Muscle layer of colon (tissue), 2 donors: ENCODE measurements at regions not wholly inside any gene's neighbourhood (a gene's known extent, or its start where the extent isn't known, plus 50 kb on each side); places are given as distances from the start of the nearest gene placed in this dataset.
A peak's percentile ranks its signal among the peaks of the same experiment; 100 is the strongest.

Experiments
- H3K27ac ChIP-seq: one replicate; pipeline ENCODE4 v1.7.0; 2013; ENCODE audit warnings: low read depth, mild to moderate bottlenecking, low read length, moderate library complexity
- H3K27me3 ChIP-seq, 2 donors: one replicate each; pipeline ENCODE4 v1.7.0; 2013; ENCODE audit warnings: low read length in 2 of 2, mild to moderate bottlenecking in 2 of 2; ENCODE audit not compliant: insufficient read depth in 2 of 2, control insufficient read depth in 1 of 2
- H3K36me3 ChIP-seq: one replicate; pipeline ENCODE4 v1.7.0; 2013; ENCODE audit warnings: mild to moderate bottlenecking, low read length; ENCODE audit not compliant: insufficient read depth
- H3K4me1 ChIP-seq: one replicate; pipeline ENCODE4 v1.7.0; 2013; ENCODE audit warnings: mild to moderate bottlenecking, low read length; ENCODE audit not compliant: insufficient read depth
- H3K4me3 ChIP-seq, 2 donors: one replicate each; pipeline ENCODE4 v1.7.0; 2013; ENCODE audit warnings: low read length in 2 of 2, low read depth in 1 of 2, mild to moderate bottlenecking in 1 of 2, moderate library complexity in 1 of 2
- H3K9ac ChIP-seq: one replicate; pipeline ENCODE4 v1.7.0; 2013; ENCODE audit warnings: low read length
- H3K9me3 ChIP-seq: one replicate; pipeline ENCODE4 v1.7.0; 2013; ENCODE audit warnings: mild to moderate bottlenecking, low read length
- donor health status: abdominal sarcoma.
- donor health status: Adenocarcinoma of cecum.

DNA sequence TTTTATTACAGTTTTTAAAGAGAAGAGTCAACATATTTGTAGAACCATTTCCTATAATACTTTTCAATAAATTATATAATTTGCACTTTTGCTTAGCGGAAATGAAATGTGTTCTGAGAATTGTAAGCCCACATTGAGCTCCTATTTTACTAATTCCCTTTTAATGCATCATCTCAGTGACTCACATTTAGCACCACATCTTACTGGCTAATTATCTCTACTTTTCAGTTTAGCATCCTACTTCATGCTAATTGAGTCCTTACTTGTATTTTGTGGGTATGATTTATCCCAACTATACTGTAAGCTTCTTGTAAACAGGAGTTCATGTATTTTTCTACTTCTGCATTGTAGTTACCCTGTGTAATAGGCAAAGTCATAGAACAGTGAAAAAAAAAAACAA lies 67.5 kb downstream of the TMX1 start:
- H3K4me1 ChIP-seq = peaks cover 22% of the 10 kb centered on the region
- no peaks in the 10 kb centered on the region for H3K36me3 ChIP-seq
- no peaks in the 10 kb centered on the region for H3K9me3 ChIP-seq
- H3K9ac ChIP-seq = no peak overlapping the region
- H3K4me3 ChIP-seq = no peak overlapping the region
- H3K27ac ChIP-seq = no peak overlapping the region
- H3K27me3 ChIP-seq = no peaks in the 10 kb centered on the region

DNA sequence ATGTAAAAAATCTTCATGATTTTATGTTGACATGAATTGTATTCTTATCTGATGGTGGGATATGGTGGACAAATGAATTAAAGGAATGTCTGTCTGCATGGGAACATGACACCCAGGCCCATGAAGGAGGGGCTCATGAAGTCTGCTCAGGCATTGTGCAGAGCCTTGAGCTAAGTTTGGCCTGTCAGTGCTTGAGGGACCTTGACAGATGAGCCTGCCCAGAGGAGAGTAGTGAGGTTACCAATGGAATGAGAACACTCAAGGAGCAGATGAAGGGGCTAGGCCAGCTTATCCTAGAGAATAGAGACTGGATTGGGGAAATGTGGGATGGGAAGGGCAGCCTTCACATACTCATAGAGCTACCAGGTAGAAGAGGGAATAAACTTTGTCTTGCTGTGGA lies 68.8 kb downstream of the TMX1 start:
- Histone ChIP-seq H3K27me3 (no peaks in the 10 kb centered on the region), H3K36me3 (no peaks in the 10 kb centered on the region), H3K4me3 (no peak overlapping the region), H3K27ac (no peak overlapping the region), H3K4me1 (peaks cover 20% of the 10 kb centered on the region), H3K9me3 (no peaks in the 10 kb centered on the region), H3K9ac (no peak overlapping the region)

DNA sequence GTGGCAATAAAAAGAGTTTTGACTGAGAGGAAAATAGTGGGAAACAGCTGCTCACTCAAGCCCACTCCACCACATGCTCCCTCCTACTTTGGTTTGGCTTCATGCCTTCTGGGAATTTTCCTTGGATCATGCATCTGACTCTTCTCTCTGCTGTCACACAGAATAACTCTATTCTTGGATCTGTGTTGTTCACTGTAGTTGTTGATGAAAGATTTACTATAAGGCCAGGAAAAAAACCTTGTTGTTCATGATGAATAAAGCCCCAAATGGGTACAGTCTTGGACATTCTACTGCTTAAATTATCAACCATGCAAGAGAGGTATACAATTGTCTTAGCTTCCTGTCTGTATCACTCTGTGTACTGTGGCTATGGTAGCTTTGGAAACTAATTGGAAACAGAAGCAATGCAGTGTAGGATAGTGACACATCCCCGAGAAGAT lies 70.5 kb downstream of the TMX1 start:
- no peak overlapping the region for H3K27ac ChIP-seq
- no peak overlapping the region for H3K9ac ChIP-seq
- no peaks in the 10 kb centered on the region for H3K9me3 ChIP-seq
- H3K4me3 ChIP-seq = no peak overlapping the region
- H3K36me3 ChIP-seq = no peaks in the 10 kb centered on the region
- H3K27me3 ChIP-seq = no peaks in the 10 kb centered on the region
- H3K4me1 ChIP-seq = peaks cover 17% of the 10 kb centered on the region

DNA sequence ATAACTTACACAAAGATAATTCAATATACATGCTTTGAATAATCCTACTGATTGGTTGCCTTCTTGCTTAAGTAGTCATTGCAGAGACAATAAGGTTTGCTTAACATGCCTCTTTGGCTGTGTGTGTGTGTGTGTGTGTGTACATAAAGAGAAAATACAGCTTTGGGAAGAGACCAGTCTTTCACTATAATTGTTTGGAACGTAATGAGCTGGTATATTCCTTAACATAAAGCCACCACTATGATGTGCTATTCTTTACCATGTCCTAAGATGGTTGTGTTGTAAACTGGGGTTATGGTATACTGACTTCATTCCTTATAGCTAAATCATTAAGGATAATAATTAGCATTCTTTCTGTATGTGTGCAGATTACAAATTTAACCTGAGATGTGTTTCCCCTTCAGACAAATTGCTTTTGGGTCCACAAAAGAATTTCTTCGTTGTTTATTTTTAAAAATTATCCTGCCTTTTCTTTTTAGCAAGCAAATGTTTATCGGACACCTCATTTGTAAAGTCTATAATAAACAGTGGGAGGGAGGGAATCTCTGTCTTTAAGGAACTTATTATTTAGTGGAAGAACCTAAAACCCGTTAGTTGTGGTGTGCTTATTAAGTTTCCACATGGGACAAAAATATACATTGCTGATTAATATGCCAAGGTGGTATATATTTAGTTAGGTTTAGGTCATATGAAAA lies 74.4 kb downstream of the TMX1 start:
- no peak overlapping the region for H3K27ac ChIP-seq
- no peaks in the 10 kb centered on the region for H3K27me3 ChIP-seq
- H3K4me1 ChIP-seq = peaks cover 43% of the 10 kb centered on the region
- H3K36me3 ChIP-seq = no peaks in the 10 kb centered on the region
- H3K4me3 ChIP-seq = no peak overlapping the region
- H3K9me3 ChIP-seq = no peaks in the 10 kb centered on the region
- no peak overlapping the region for H3K9ac ChIP-seq

DNA sequence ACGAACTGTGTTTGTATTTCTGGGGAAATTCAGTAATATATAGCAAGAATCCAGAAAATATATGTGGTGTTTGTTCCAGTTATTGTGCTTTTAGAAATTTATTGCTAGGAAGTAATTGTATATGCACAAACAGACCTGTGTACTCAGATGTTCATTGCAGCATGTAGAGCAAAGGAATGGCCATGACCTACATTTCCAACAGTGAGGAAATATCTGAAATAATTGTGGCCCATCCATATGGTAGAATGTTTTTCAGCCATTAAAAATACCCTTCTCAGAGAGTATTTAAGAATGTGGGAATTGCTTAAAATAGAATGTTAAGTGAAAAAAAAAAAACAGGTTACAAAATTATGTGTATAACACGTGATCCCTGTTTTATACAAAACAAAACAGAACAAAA lies 77.3 kb downstream of the TMX1 start:
- Histone ChIP-seq H3K4me3 (no peak overlapping the region), H3K9ac (no peak overlapping the region), H3K27me3 (no peaks in the 10 kb centered on the region), H3K9me3 (no peaks in the 10 kb centered on the region), H3K4me1 (peaks cover 35% of the 10 kb centered on the region), H3K36me3 (no peaks in the 10 kb centered on the region), H3K27ac (no peak overlapping the region)

DNA sequence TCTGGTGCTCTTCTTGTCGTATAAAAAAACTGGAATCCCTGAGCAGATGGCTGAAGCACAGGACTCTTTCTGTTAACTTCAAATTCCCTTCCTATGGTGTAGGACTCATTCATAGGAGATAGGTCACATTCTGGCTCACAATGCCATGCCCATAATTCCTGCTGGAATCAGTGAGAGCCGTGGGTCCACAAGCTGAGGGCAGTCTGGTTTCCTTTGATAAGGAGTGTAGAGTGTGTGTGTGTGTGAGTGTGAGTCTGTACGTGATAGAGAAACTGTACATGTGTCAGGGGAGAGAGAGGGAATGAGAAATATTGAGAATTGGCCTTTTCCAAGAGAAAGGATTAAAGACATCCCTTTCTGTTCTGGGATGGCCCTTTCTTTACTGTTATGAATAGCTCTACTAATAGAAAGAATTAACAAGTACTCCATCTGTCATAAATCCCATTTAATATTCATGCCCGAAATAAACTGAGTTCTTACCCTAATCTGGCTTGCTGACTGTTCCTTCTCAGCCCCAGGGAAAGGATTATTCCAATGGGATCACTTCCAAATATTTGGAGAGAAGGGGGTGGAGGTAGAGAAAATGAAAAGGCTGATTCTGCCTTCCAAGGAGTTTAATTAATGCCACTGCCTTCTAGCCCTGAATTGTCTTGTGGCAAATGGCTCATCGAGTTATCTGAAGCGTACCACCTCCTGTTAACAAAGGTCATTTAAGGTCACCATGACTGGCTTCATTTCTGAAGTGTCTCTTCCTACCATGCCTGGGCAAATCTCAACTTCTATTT lies 79.0 kb downstream of the TMX1 start:
- no peaks in the 10 kb centered on the region for H3K9me3 ChIP-seq
- H3K9ac ChIP-seq = no peak overlapping the region
- H3K36me3 ChIP-seq = no peaks in the 10 kb centered on the region
- H3K4me1 ChIP-seq = peaks cover 35% of the 10 kb centered on the region
- H3K27ac ChIP-seq = peak overlapping the region; percentile 91
- no peak overlapping the region for H3K4me3 ChIP-seq
- no peaks in the 10 kb centered on the region for H3K27me3 ChIP-seq

DNA sequence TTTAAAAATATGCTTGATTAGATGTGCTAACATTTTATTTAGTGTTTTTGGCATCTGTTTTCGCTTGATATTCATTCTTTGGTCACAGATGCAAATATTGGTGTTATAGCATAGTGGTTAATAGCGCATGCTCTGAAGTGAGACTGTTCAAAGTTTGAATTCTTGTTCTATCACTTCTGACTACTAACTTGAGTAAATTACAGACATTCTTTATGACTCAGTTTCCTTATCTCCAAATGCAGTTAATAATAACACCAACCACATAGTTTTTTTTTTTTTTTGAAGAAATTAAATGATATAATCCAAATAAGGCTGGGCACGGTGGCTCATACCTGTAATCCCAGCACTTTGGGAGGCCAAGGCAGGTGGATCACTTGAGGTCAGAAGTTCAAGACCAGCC lies 81.0 kb downstream of the TMX1 start:
- no peak overlapping the region for H3K27ac ChIP-seq
- no peak overlapping the region for H3K4me3 ChIP-seq
- H3K27me3 ChIP-seq = no peaks in the 10 kb centered on the region
- H3K4me1 ChIP-seq = peaks cover 35% of the 10 kb centered on the region
- no peak overlapping the region for H3K9ac ChIP-seq
- H3K36me3 ChIP-seq = no peaks in the 10 kb centered on the region
- no peaks in the 10 kb centered on the region for H3K9me3 ChIP-seq

DNA sequence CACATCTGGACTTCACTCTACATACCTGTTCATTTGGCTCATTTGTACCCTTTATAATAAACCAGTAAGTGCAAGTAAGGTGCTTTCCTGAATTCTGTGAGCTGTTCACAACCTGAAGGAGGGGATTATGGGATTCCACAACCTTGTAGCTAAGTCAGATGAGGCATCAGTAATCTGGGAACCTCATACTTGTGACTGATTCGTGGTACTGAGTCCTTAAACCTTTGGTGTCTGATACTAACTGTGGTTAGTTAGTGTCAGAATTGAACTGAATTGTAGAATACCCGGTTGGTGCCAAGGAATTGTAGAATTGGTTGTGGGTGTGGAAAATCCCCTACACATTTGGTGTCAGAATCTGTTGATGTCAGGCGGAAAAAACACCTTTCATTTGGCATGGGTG lies 83.4 kb downstream of the TMX1 start:
- Histone ChIP-seq H3K4me3 (no peak overlapping the region), H3K27me3 (no peaks in the 10 kb centered on the region), H3K36me3 (no peaks in the 10 kb centered on the region), H3K9me3 (no peaks in the 10 kb centered on the region), H3K4me1 (peaks cover 37% of the 10 kb centered on the region), H3K9ac (no peak overlapping the region), H3K27ac (no peak overlapping the region)

DNA sequence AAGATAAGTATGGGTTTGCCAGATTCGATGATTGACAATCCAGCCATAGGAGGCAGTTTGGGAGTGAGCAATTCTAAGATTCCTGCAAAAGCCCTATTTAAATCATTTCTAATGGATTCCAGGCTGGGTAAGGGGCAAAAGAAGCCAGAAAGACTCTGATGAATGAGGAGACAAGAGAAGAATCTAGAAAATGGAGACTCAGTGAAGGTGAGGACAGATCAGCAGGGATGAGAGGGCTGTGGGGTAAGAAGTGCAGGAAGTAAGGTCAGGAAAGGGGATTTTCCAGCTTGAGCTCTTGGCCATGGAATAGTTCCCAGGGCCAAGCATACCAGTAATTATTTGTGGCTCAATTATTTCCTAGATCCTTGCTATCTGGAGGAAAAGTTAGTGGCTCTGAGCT lies 87.3 kb downstream of the TMX1 start:
- Histone ChIP-seq H3K27me3 (no peaks in the 10 kb centered on the region), H3K27ac (peak overlapping the region; percentile 13)

DNA sequence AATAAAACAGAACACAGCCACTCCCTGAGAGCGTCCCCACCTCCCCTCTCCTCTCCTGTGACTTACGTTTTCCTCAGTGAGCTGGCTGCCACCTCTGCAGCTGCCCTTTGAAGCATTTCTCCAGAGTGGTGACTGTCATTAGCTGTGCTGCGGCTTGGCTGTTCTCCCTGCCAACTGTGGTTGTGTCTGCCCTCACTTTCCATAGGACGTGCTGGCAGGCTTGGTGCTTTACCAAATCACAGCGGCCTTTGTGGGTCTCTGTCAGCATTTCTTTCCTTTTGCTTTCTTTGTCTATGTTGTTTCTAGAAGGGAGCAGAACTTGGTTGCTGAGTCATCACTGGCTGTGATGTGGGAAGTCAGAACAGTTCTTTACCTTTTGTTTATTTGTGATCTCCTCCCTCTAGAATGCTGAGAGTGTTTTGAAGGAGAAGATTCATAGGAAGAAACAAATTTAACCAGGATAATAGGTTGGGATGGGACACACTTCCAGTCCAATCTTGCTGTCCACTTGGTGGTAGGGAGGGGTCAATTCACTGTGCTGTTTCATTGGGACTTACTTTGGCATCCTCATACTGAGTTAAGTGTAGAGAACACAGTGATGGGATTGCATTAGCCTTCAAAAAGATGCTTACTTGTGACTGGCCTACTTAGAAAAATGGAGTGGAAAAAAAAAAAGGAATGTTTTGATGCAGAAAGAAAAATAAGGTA lies 88.2 kb downstream of the TMX1 start:
- Histone ChIP-seq H3K36me3 (no peaks in the 10 kb centered on the region), H3K27me3 (no peaks in the 10 kb centered on the region), H3K27ac (peak overlapping the region; percentile 39), H3K4me1 (peaks cover 48% of the 10 kb centered on the region), H3K9me3 (no peaks in the 10 kb centered on the region), H3K4me3 (peak overlapping the region in 1 of 2 donors; percentile 5), H3K9ac (no peak overlapping the region)

More for the DNA sequence above, 87.3 kb downstream of the TMX1 start:
- no peaks in the 10 kb centered on the region for H3K36me3 ChIP-seq
- H3K9ac ChIP-seq = no peak overlapping the region
- H3K4me1 ChIP-seq = peaks cover 43% of the 10 kb centered on the region
- H3K9me3 ChIP-seq = no peaks in the 10 kb centered on the region
- H3K4me3 ChIP-seq = no peak overlapping the region

DNA sequence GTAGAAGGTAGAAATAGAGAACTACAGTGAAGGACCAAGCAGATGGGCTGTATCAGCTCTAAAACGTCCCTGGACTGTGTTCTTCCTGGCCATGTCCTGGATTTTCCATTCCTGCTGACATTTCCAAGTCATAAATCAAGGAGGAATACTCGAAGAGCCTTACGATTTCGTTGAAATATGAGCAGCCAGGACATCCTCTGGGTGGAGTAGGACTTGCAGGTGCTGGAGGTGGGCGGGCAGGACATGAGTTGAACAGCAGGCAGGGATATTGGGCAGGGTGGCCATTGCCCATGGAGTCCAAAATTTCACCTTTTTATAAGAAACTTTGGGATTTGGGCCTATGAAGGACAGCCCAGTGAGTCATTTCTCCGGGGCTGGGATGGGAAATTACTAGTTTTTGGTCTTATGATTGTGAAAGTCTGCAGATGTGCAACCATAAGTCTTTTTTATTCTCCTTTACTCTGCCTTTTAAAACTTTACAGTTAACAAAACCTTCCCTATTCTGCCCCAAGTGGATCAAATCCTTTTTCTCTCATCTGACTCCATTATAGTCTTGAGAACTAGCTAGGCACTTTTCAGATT lies 88.8 kb downstream of the TMX1 start:
- no peaks in the 10 kb centered on the region for H3K27me3 ChIP-seq
- H3K27ac ChIP-seq = peak overlapping the region; percentile 39
- no peaks in the 10 kb centered on the region for H3K36me3 ChIP-seq
- no peak overlapping the region for H3K9ac ChIP-seq
- H3K9me3 ChIP-seq = no peaks in the 10 kb centered on the region
- no peak overlapping the region for H3K4me3 ChIP-seq
- peaks cover 54% of the 10 kb centered on the region for H3K4me1 ChIP-seq
